ENCODE measurements at regions not wholly inside any gene's neighbourhood (a gene's known extent, or its start where the extent isn't known, plus 50 kb on each side); places are given as distances from the start of the nearest gene placed in this dataset.

GRCh38 chr5:105448271-105448670 is 1885.7 kb upstream of the NUDT12 start:
- no peak for TF ChIP-seq BHLHE40 (IDR thresholded peaks at IDR 0.05; ENCODE audit: borderline replicate concordance)
- no peak for TF ChIP-seq SUZ12 (IDR thresholded peaks at IDR 0.05)
- no peak for TF ChIP-seq SP1 (IDR thresholded peaks at IDR 0.05)
- TF ChIP-seq CTBP1 (IDR thresholded peaks at IDR 0.05; ENCODE audit: borderline replicate concordance): no peak
- TF ChIP-seq TARDBP (IDR thresholded peaks at IDR 0.05): no peak
- TF ChIP-seq FOXA1 (IDR thresholded peaks at IDR 0.05): no peak
- TF ChIP-seq HDGF (IDR thresholded peaks at IDR 0.05; ENCODE audit: borderline replicate concordance): no peak
- no peak for TF ChIP-seq FOXK2 (IDR thresholded peaks at IDR 0.05)
- TF ChIP-seq FOXM1 (IDR thresholded peaks at IDR 0.05; ENCODE audit: borderline replicate concordance): no peak
- no peak for TF ChIP-seq L3MBTL2 (conservative IDR thresholded peaks at IDR 0.05)

All from HEK293T (cell line).